Endothelial cell of umbilical vein (primary cell): ENCODE measurements at regions not wholly inside any gene's neighbourhood (a gene's known extent, or its start where the extent isn't known, plus 50 kb on each side); places are given as distances from the start of the nearest gene placed in this dataset.

Experiments used
- BruUV-seq: library from RNA; stranded (reverse); fragments of 400-500 nt; replicated peaks from 2 replicates; lab custom pipeline; 2021; lab: Mats Ljungman, UMichigan
- CTCF ChIA-PET: fragments of 300-600, 350-600 bp; sonication (Branson Sonifier 250); formaldehyde crosslinking; loops from one replicate; lab custom pipeline; 2021; ENCODE audit warnings: antibody characterized with exemption, inconsistent platforms; lab: Charles Lee
- POLR2A ChIA-PET: fragments of 300-600, 350-600 bp; sonication (Branson Sonifier 250); formaldehyde crosslinking; loops from one replicate; lab custom pipeline; 2021; ENCODE audit warnings: antibody characterized with exemption, inconsistent platforms; lab: Charles Lee
- DNase-seq: peaks from one replicate; pipeline ENCODE4 v3.0.0-alpha.2; 2011; ENCODE audit warnings: low read depth, low spot score
- FAIRE-seq: peaks from 2 replicates; lab custom pipeline; 2011; peaks lifted over from hg19 to GRCh38; lab: Jason Lieb, UNC
- H2AFZ ChIP-seq: 2 replicates; pipeline ENCODE4 v1.6.0; 2012; ENCODE audit warnings: low read depth, low read length, control low read depth, inconsistent platforms
- H3K27ac ChIP-seq: 2 replicates; pipeline ENCODE4 v1.5.1; 2011; ENCODE audit warnings: low read depth, mild to moderate bottlenecking, control low read depth, low read length, moderate library complexity; ENCODE audit not compliant: insufficient read depth
- H3K27me3 ChIP-seq, 2 experiments: 2 replicates each; pipeline versions ENCODE4 v1.6.0 to v1.6.1; 2011; ENCODE audit warnings: low read length in 2 of 2, mixed read lengths in 1 of 2; ENCODE audit not compliant: control insufficient read depth in 2 of 2, insufficient read depth in 2 of 2
- H3K36me3 ChIP-seq, 2 experiments: 2 replicates in 1 of 2; 3 replicates in 1 of 2; pipeline ENCODE4 v1.5.1; 2011; ENCODE audit warnings: low read length in 2 of 2, mild to moderate bottlenecking in 1 of 2, moderate library complexity in 1 of 2; ENCODE audit not compliant: control insufficient read depth in 2 of 2, insufficient read depth in 2 of 2; ENCODE audit errors: extremely low read depth in 1 of 2
- H3K4me1 ChIP-seq: 3 replicates; pipeline ENCODE4 v1.5.1; 2011; ENCODE audit warnings: mild to moderate bottlenecking, low read length; ENCODE audit not compliant: control insufficient read depth, insufficient read depth; ENCODE audit errors: extremely low read depth
- H3K4me2 ChIP-seq: 2 replicates; pipeline ENCODE4 v1.6.1; 2011; ENCODE audit warnings: low read length, control low read depth, mixed read lengths; ENCODE audit not compliant: insufficient read depth
- H3K4me3 ChIP-seq, 3 experiments: fragments of 200-600 bp in 1 of 3; sonication (generic), shearing (Covaris generic) in 1 of 3; replicated peaks in 1 of 3; 2 replicates each; pipeline ENCODE4 v1.5.1; 2011 to 2016; ENCODE audit warnings: control low read depth in 3 of 3, low read length in 3 of 3, mild to moderate bottlenecking in 2 of 3, inconsistent platforms in 1 of 3, low read depth in 1 of 3, moderate library complexity in 1 of 3; ENCODE audit not compliant: insufficient read depth in 1 of 3
- H3K79me2 ChIP-seq: 2 replicates; pipeline ENCODE4 v1.6.0; 2012; ENCODE audit warnings: low read length, inconsistent platforms; ENCODE audit not compliant: control insufficient read depth, insufficient read depth
- H3K9ac ChIP-seq: replicated peaks from 2 replicates; pipeline ENCODE3; 2011; ENCODE audit warnings: low read length, control low read depth; ENCODE audit not compliant: insufficient read depth; ENCODE audit errors: extremely low read depth
- H3K9me1 ChIP-seq: replicated peaks from 3 replicates; pipeline ENCODE4 v1.6.0; 2011; ENCODE audit warnings: mild to moderate bottlenecking, low read length; ENCODE audit not compliant: control insufficient read depth, insufficient read depth; ENCODE audit errors: extremely low read depth
- H3K9me3 ChIP-seq: replicated peaks from 2 replicates; pipeline ENCODE4 v1.5.1; 2012; ENCODE audit warnings: low read length, inconsistent platforms; ENCODE audit not compliant: control insufficient read depth, insufficient read depth
- H4K20me1 ChIP-seq: replicated peaks from 2 replicates; pipeline ENCODE3; 2011; ENCODE audit warnings: mild to moderate bottlenecking, low read length; ENCODE audit not compliant: control insufficient read depth, insufficient read depth; ENCODE audit errors: extremely low read depth
- CTCF ChIP-seq, 2 donors: IDR thresholded peaks; 1 replicate in 1 of 2; 2 replicates in 1 of 2; pipeline ENCODE4 v1.5.1; 2011; ENCODE audit warnings: low read length in 2 of 2, mild to moderate bottlenecking in 2 of 2, moderate library complexity in 2 of 2, control low read depth in 1 of 2, inconsistent platforms in 1 of 2, low read depth in 1 of 2; ENCODE audit not compliant: insufficient read depth in 1 of 2; ENCODE audit errors: extremely low read depth in 1 of 2
- EZH2 ChIP-seq: IDR thresholded peaks from 2 replicates; pipeline ENCODE4 v1.6.1; 2012; ENCODE audit warnings: borderline replicate concordance, low read depth, mild to moderate bottlenecking, moderate library complexity, low read length, inconsistent platforms; ENCODE audit not compliant: severe bottlenecking
- FOS ChIP-seq: IDR thresholded peaks from 2 replicates; pipeline ENCODE4 v1.6.1; 2011; ENCODE audit warnings: mild to moderate bottlenecking, low read length, moderate library complexity, borderline replicate concordance; ENCODE audit not compliant: insufficient read depth
- GATA2 ChIP-seq: IDR thresholded peaks from 2 replicates; pipeline ENCODE4 v1.7.0; 2011; ENCODE audit warnings: low read depth, mild to moderate bottlenecking, moderate library complexity, mixed read lengths, low read length; ENCODE audit not compliant: insufficient read length, insufficient read depth
- JUN ChIP-seq: IDR thresholded peaks from 2 replicates; pipeline ENCODE4 v1.6.1; 2011; ENCODE audit warnings: borderline replicate concordance, low read depth; ENCODE audit not compliant: insufficient read length, insufficient read depth
- MAX ChIP-seq: IDR thresholded peaks from 2 replicates; pipeline ENCODE4 v1.6.1; 2011; ENCODE audit not compliant: insufficient read depth, insufficient read length
- MYC ChIP-seq: IDR thresholded peaks from one replicate; pipeline ENCODE4 v1.6.1; 2011; ENCODE audit warnings: mild to moderate bottlenecking, low read depth, low read length
- POLR2A ChIP-seq: IDR thresholded peaks from 2 replicates; pipeline ENCODE4 v1.6.1; 2012; ENCODE audit warnings: low read depth, mild to moderate bottlenecking, control low read depth, low read length
- POLR2AphosphoS5 ChIP-seq: IDR thresholded peaks from 2 replicates; pipeline ENCODE4 v1.6.1; 2012; ENCODE audit warnings: low read depth, mild to moderate bottlenecking, control low read depth, low read length, moderate library complexity; ENCODE audit not compliant: insufficient read depth
- dilution Hi-C: fragments of 300-500 bp; cut with MboI; formaldehyde crosslinking; loops from one replicate; pipeline ENCODE4 v1.15.0; 2019; ENCODE audit warnings: low sequenced_read_pairs; ENCODE audit not compliant: extremely low pct_ligation_motif_present
- intact Hi-C: fragments of 100-400 bp; cut with micrococcal nuclease; formaldehyde crosslinking; loops from one replicate; pipeline ENCODE4 v1.10.0; 2022

- DNase-seq (no peak), FAIRE-seq (no peak)
- Histone ChIP-seq H3K9me3 (peaks cover 2% of the 10 kb centered on the region), H3K9ac (no peak overlapping the region), H3K4me1 (no peaks in the 10 kb centered on the region), H4K20me1 (no peaks in the 10 kb centered on the region), H3K79me2 (no peaks in the 10 kb centered on the region), H3K27me3 (no peaks in the 10 kb centered on the region), H3K4me2 (no peak overlapping the region), H3K4me3 (no peak overlapping the region), H3K36me3 (no peaks in the 10 kb centered on the region), H3K27ac (no peak overlapping the region), H2AFZ (no peak overlapping the region), H3K9me1 (no peaks in the 10 kb centered on the region)
- dilution Hi-C loops (no loop called here), intact Hi-C loops (no loop called here)
- no peak for TF ChIP-seq EZH2
- no peak for TF ChIP-seq POLR2AphosphoS5
- no peak for TF ChIP-seq MYC
- TF ChIP-seq POLR2A, result no peak
- no peak for TF ChIP-seq CTCF (IDR thresholded peaks at IDR 0.05; ENCODE audit: extremely low read depth in 1 of 2, insufficient read depth in 1 of 2, low read depth in 1 of 2, low read length in 2 of 2)
- TF ChIP-seq FOS, result no peak
- no peak for TF ChIP-seq JUN
- no peak for TF ChIP-seq MAX
- no peak for TF ChIP-seq GATA2
- no TSS peak for BruUV-seq
- ChIA-PET CTCF (no interaction called here), POLR2A (no interaction called here)
These were observed 1391.1 kb downstream of the FSTL5 start for GRCh38 chr4:160772668-160773067.
